GM13976 (cell line): ENCODE measurements at regions not wholly inside any gene's neighbourhood (a gene's known extent, or its start where the extent isn't known, plus 50 kb on each side); places are given as distances from the start of the nearest gene placed in this dataset.

Experiments
- DNase-seq: peaks from one replicate; pipeline ENCODE4 v3.0.0; 2012; ENCODE audit warnings: low spot score
- in situ Hi-C: fragments of 300-500 bp; cut with MboI; formaldehyde crosslinking; loops from one replicate; pipeline ENCODE4 v1.12.0; 2022; ENCODE audit warnings: low sequenced_read_pairs, mixed read lengths, inconsistent platforms; ENCODE audit not compliant: unreplicated experiment
- TF ChIP-seq, protein P1 (sequence below): IDR thresholded peaks from 2 replicates; pipeline ENCODE4 v1.5.1; 2012; ENCODE audit warnings: borderline replicate concordance, mild to moderate bottlenecking; ENCODE audit not compliant: insufficient read depth; ENCODE audit errors: extremely low read depth, missing control alignments, control extremely low read depth

DNA sequence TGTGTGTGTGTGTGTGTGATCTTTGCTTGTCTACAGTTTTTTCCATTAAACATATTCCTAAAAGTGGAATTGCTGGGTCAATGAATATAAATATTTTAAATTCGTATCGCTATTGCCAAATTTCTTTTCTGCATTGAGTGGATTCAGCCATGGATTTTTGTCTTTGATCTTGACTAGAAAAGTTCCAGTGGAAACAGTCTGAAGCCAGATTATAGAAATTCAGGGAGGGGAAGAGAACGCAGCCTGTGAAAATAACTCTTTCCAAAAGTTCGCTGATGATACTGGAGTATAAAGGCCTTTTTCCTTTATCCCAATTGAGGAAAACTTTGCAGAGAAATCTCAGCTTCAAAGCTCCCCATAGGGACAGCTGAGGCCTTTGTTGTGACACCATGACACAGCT, 292.3 kb upstream of the CD180 start:
- DNase-seq = no peak
- TF ChIP-seq, protein P1, sequence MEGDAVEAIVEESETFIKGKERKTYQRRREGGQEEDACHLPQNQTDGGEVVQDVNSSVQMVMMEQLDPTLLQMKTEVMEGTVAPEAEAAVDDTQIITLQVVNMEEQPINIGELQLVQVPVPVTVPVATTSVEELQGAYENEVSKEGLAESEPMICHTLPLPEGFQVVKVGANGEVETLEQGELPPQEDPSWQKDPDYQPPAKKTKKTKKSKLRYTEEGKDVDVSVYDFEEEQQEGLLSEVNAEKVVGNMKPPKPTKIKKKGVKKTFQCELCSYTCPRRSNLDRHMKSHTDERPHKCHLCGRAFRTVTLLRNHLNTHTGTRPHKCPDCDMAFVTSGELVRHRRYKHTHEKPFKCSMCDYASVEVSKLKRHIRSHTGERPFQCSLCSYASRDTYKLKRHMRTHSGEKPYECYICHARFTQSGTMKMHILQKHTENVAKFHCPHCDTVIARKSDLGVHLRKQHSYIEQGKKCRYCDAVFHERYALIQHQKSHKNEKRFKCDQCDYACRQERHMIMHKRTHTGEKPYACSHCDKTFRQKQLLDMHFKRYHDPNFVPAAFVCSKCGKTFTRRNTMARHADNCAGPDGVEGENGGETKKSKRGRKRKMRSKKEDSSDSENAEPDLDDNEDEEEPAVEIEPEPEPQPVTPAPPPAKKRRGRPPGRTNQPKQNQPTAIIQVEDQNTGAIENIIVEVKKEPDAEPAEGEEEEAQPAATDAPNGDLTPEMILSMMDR = no peak
- in situ Hi-C loops = no loop called here

- in situ Hi-C loops = no loop called here
- DNase-seq = no peak
- TF ChIP-seq, protein P1 = no peak
Observed at GRCh38 chr5:67487862-67488261, 291.3 kb upstream of the CD180 start.

- DNase-seq = no peak
- in situ Hi-C loops = no loop called here
- TF ChIP-seq, protein P1 = no peak
Observed at GRCh38 chr5:67483453-67484030, 286.9 kb upstream of the CD180 start.

- TF ChIP-seq, protein P1 = no peak
- in situ Hi-C loops = no loop called here
- no peak for DNase-seq
Observed at GRCh38 chr5:67481362-67481761, 284.8 kb upstream of the CD180 start.

DNA sequence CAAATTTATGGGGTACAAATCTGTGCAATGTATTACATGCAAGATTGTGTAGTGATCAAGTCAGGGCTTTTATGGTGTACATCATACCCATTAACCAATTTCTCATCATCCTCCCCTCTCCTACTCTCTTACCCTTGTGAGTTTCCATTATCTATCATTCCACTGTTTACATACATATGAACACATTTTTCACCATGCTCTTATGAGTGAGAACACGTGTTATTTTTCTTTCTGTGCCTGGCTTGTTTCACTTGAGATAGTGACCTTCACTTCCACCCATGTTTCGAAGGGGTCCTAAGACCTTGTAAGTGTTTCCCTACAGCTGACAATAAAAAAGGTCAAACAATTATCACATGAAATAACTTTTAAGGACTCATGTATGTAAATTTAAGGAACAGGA, 281.7 kb upstream of the CD180 start:
- DNase-seq = no peak
- in situ Hi-C loops = no loop called here
- TF ChIP-seq, protein P1 = no peak

DNA sequence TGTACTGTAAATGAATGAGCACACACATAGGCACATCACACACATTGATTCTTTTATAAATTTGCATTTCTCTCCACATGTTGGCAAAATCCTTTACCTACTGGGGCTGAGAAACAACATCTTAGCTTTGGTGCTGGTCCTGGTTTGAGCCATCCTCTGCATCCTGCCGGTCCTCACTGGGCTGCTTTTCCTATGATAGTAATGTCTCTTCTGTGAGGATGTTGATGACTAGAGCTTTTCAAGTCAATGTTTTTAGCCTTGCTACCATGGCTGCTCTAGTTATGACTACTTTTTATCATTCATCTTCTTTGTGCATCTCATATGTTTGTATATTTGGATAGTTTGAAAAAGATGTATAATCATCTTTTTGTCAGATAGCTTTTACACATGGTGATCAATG, 280.4 kb upstream of the CD180 start:
- in situ Hi-C loops = no loop called here
- TF ChIP-seq, protein P1 = no peak
- DNase-seq = no peak
